IMR-90 (cell line): ENCODE measurements at regions not wholly inside any gene's neighbourhood (a gene's known extent, or its start where the extent isn't known, plus 50 kb on each side); places are given as distances from the start of the nearest gene placed in this dataset.

Experiments
- ATAC-seq: fragments of 200-7000 bp; cut with Tn5 transposase; 2 replicates; pipeline ENCODE4 v1.9.1; 2020; ENCODE audit warnings: low read depth, mild to moderate bottlenecking, moderate library complexity
- BruUV-seq: library from RNA; stranded (reverse); fragments of 400-500 nt; replicated peaks from 2 replicates; lab custom pipeline; 2021; lab: Mats Ljungman, UMichigan
- CTCF ChIA-PET: fragments of 300-600 bp; formaldehyde crosslinking; extraction: SDS; loops from one replicate; lab custom pipeline; 2021; ENCODE audit warnings: antibody characterized with exemption; lab: Yijun Ruan, JAX
- POLR2A ChIA-PET: fragments of 300-600 bp; sonication (Branson Sonifier 250); formaldehyde crosslinking; loops from one replicate; lab custom pipeline; 2022; ENCODE audit warnings: antibody characterized with exemption; ENCODE audit not compliant: unreplicated experiment; lab: Charles Lee
- DNase-seq: peaks from one replicate; pipeline ENCODE4 v3.0.0; 2013
- H2AFZ ChIP-seq: replicated peaks from 2 replicates; pipeline ENCODE3; 2013; ENCODE audit warnings: low read length, mild to moderate bottlenecking; ENCODE audit not compliant: poor library complexity
- H2AK5ac ChIP-seq: 2 replicates; pipeline ENCODE4 v1.6.1; 2013; ENCODE audit warnings: low read depth, low read length, inconsistent platforms
- H2AK9ac ChIP-seq: replicated peaks from 2 replicates; pipeline ENCODE3; 2013; ENCODE audit warnings: mild to moderate bottlenecking, low read depth, low read length, moderate library complexity; ENCODE audit not compliant: poor library complexity
- H2BK120ac ChIP-seq: 2 replicates; pipeline ENCODE4 v1.6.1; 2013; ENCODE audit warnings: low read depth, low read length, inconsistent platforms
- H2BK15ac ChIP-seq: 3 replicates; pipeline ENCODE4 v1.6.1; 2013; ENCODE audit warnings: low read depth, low read length, inconsistent platforms
- H2BK20ac ChIP-seq: 2 replicates; pipeline ENCODE4 v1.6.1; 2013; ENCODE audit warnings: low read depth, mild to moderate bottlenecking, inconsistent platforms, low read length, moderate library complexity
- H2BK5ac ChIP-seq: 2 replicates; pipeline ENCODE4 v1.6.1; 2013; ENCODE audit warnings: mild to moderate bottlenecking, low read depth, low read length, inconsistent platforms; ENCODE audit not compliant: poor library complexity, severe bottlenecking
- H3K14ac ChIP-seq: replicated peaks from 2 replicates; pipeline ENCODE4 v1.6.1; 2013; ENCODE audit warnings: low read depth, low read length, inconsistent platforms
- H3K18ac ChIP-seq: 2 replicates; pipeline ENCODE4 v1.6.1; 2013; ENCODE audit warnings: low read depth, low read length, control low read depth
- H3K23ac ChIP-seq: 2 replicates; pipeline ENCODE4 v1.6.1; 2013; ENCODE audit warnings: low read depth, low read length, inconsistent platforms
- H3K27ac ChIP-seq: 2 replicates; pipeline ENCODE4 v1.5.1; 2013; ENCODE audit warnings: mild to moderate bottlenecking, control low read depth, low read length; ENCODE audit not compliant: insufficient read depth
- H3K27me3 ChIP-seq: 2 replicates; pipeline ENCODE4 v1.6.1; 2013; ENCODE audit warnings: low read length; ENCODE audit not compliant: control insufficient read depth, insufficient read depth
- H3K36me3 ChIP-seq: 2 replicates; pipeline ENCODE4 v1.6.1; 2013; ENCODE audit warnings: low read length, mixed read lengths; ENCODE audit not compliant: control insufficient read depth, insufficient read depth
- H3K4ac ChIP-seq: 2 replicates; pipeline ENCODE4 v1.6.1; 2013; ENCODE audit warnings: low read depth, low read length, inconsistent platforms
- H3K4me1 ChIP-seq: 2 replicates; pipeline ENCODE4 v1.6.1; 2013; ENCODE audit warnings: low read length, mixed read lengths; ENCODE audit not compliant: control insufficient read depth, insufficient read depth
- H3K4me2 ChIP-seq: 2 replicates; pipeline ENCODE4 v1.6.1; 2013; ENCODE audit warnings: low read depth, mild to moderate bottlenecking, control low read depth, low read length, moderate library complexity
- H3K4me3 ChIP-seq: 2 replicates; pipeline ENCODE4 v1.5.1; 2013; ENCODE audit warnings: low read depth, mild to moderate bottlenecking, control low read depth, low read length, moderate library complexity; ENCODE audit not compliant: insufficient read depth
- H3K56ac ChIP-seq: 2 replicates; pipeline ENCODE4 v1.6.1; 2013; ENCODE audit warnings: low read length, inconsistent platforms; ENCODE audit not compliant: insufficient read depth; ENCODE audit errors: extremely low read depth
- H3K79me1 ChIP-seq, 2 experiments: 2 replicates each; pipeline ENCODE4 v1.6.1; 2013; ENCODE audit warnings: low read length in 2 of 2, inconsistent platforms in 1 of 2, low read depth in 1 of 2
- H3K9ac ChIP-seq: 2 replicates; pipeline ENCODE4 v1.6.1; 2013; ENCODE audit warnings: low read depth, low read length, control low read depth
- H3K9me1 ChIP-seq: 2 replicates; pipeline ENCODE4 v1.6.1; 2013; ENCODE audit warnings: low read length, inconsistent platforms; ENCODE audit not compliant: insufficient read depth
- H3K9me3 ChIP-seq: 2 replicates; pipeline ENCODE4 v1.6.1; 2013; ENCODE audit warnings: low read length; ENCODE audit not compliant: control insufficient read depth, insufficient read depth
- H4K20me1 ChIP-seq: 2 replicates; pipeline ENCODE4 v1.6.1; 2013; ENCODE audit warnings: low read length, inconsistent platforms; ENCODE audit not compliant: insufficient read depth
- H4K5ac ChIP-seq: 2 replicates; pipeline ENCODE4 v1.6.1; 2013; ENCODE audit warnings: mild to moderate bottlenecking, low read depth, low read length, control low read depth
- H4K8ac ChIP-seq, 2 experiments: 2 replicates each; pipeline ENCODE4 v1.6.1; 2013; ENCODE audit warnings: low read depth in 2 of 2, low read length in 2 of 2, control low read depth in 1 of 2, inconsistent platforms in 1 of 2
- H4K91ac ChIP-seq: 2 replicates; pipeline ENCODE4 v1.6.1; 2013; ENCODE audit warnings: low read depth, low read length, inconsistent platforms; ENCODE audit not compliant: insufficient read depth
- BHLHE40 ChIP-seq: fragments of 150-350 bp; IDR thresholded peaks from 2 replicates; pipeline ENCODE4 v1.6.1; 2016; ENCODE audit warnings: mild to moderate bottlenecking, low read depth, low read length
- MAFK ChIP-seq: IDR thresholded peaks from 2 replicates; pipeline ENCODE4 v1.6.1; 2012; ENCODE audit warnings: low read depth, low read length, improper control_type of control experiment
- MAZ ChIP-seq: IDR thresholded peaks from 2 replicates; pipeline ENCODE4 v1.6.1; 2012; ENCODE audit warnings: low read depth, mild to moderate bottlenecking, low read length, improper control_type of control experiment, moderate library complexity, borderline replicate concordance
- RAD21 ChIP-seq: IDR thresholded peaks from 2 replicates; pipeline ENCODE4 v1.6.1; 2012; ENCODE audit warnings: low read length, improper control_type of control experiment
- RFX5 ChIP-seq: IDR thresholded peaks from 2 replicates; pipeline ENCODE4 v1.8.0; 2012; ENCODE audit warnings: low read depth, mild to moderate bottlenecking, low read length, moderate library complexity
- SMC3 ChIP-seq: fragments of 150-350 bp; IDR thresholded peaks from 2 replicates; pipeline ENCODE4 v1.6.1; 2016; ENCODE audit warnings: low read depth, mild to moderate bottlenecking, antibody characterized with exemption, low read length, moderate library complexity
- USF2 ChIP-seq: fragments of 150-350 bp; IDR thresholded peaks from 2 replicates; pipeline ENCODE4 v1.6.1; 2017; ENCODE audit warnings: mild to moderate bottlenecking, antibody characterized with exemption, low read length, low read depth
- WGBS, 2 experiments: methylation state at CpG; one replicate each; pipeline versions ENCODE4 v1.1.5 to v1.1.7; 2013; ENCODE audit warnings: missing lambda C conversion rate in 2 of 2; ENCODE audit not compliant: insufficient read length in 1 of 2; ENCODE audit errors: extremely low coverage in 2 of 2; 5-methylcytosine and 5-hydroxymethylcytosine counted together
- dilution Hi-C: fragments of 300-500 bp; cut with HindIII; formaldehyde crosslinking; loops from one replicate; pipeline ENCODE4 v1.14.3; 2018; ENCODE audit warnings: low sequenced_read_pairs; ENCODE audit not compliant: unreplicated experiment
- in situ Hi-C: fragments of 300-500 bp; cut with MboI; formaldehyde crosslinking; loops from 3 replicates; pipeline ENCODE4 v1.14.3; 2019; ENCODE audit warnings: low sequenced_read_pairs, inconsistent platforms, mixed read lengths
- intact Hi-C: fragments of 100-400 bp; cut with micrococcal nuclease; formaldehyde crosslinking; loops from 2 replicates; pipeline ENCODE4 v1.10.0; 2022

GRCh38 chr20:29123861-29124260, 2133.6 kb upstream of the DEFB115 start:
- Histone ChIP-seq H4K20me1 (no peaks in the 10 kb centered on the region), H3K9me3 (peaks cover 16% of the 10 kb centered on the region), H2BK15ac (no peak overlapping the region), H3K36me3 (no peaks in the 10 kb centered on the region), H3K4me1 (no peaks in the 10 kb centered on the region), H3K4ac (no peak overlapping the region), H4K91ac (no peak overlapping the region), H3K27ac (no peak overlapping the region), H3K79me1 (no peaks in the 10 kb centered on the region), H3K18ac (no peak overlapping the region), H3K9me1 (no peaks in the 10 kb centered on the region), H3K56ac (no peak overlapping the region), H2BK20ac (no peak overlapping the region), H2BK5ac (no peak overlapping the region), H3K14ac (no peak overlapping the region), H3K4me2 (no peak overlapping the region), H3K9ac (no peak overlapping the region), H2AK5ac (no peak overlapping the region), H2AK9ac (no peak overlapping the region), H4K8ac (no peak overlapping the region), H3K23ac (no peak overlapping the region), H2BK120ac (no peak overlapping the region), H3K4me3 (no peak overlapping the region), H2AFZ (no peak overlapping the region), H4K5ac (no peak overlapping the region), H3K27me3 (no peaks in the 10 kb centered on the region)
- ATAC-seq (no peak), DNase-seq (no peak)
- in situ Hi-C loops (no loop called here), dilution Hi-C loops (no loop called here), intact Hi-C loops (no loop called here)
- no peak for TF ChIP-seq MAZ
- TF ChIP-seq USF2 = no peak
- TF ChIP-seq MAFK = no peak
- no peak for TF ChIP-seq BHLHE40
- TF ChIP-seq RFX5 = no peak
- no peak for TF ChIP-seq SMC3
- no peak for TF ChIP-seq RAD21
- ChIA-PET POLR2A (no interaction called here), CTCF (no interaction called here)
- BruUV-seq = no TSS peak
- WGBS, 2 experiments = no CpG with 5 or more reads among the region's 1 CpG
